A673 (cell line): ENCODE measurements at regions not wholly inside any gene's neighbourhood (a gene's known extent, or its start where the extent isn't known, plus 50 kb on each side); places are given as distances from the start of the nearest gene placed in this dataset.
"Not testable (repeated sequence)": the region's sequence is repeated elsewhere in the genome, so short reads cannot be mapped to it uniquely, and the experiment has no call there.

Source experiments
- EZH2 ChIP-seq: fragments of 200-600 bp; sonication (generic); IDR thresholded peaks from 2 replicates; pipeline ENCODE4 v1.6.1; 2017; ENCODE audit warnings: borderline replicate concordance, low read depth, mild to moderate bottlenecking, mixed read lengths, antibody characterized with exemption, low read length; ENCODE audit not compliant: poor library complexity, severe bottlenecking
- TF ChIP-seq, protein P1 (sequence below): fragments of 300-800, 200-600 bp; sonication (generic); conservative IDR thresholded peaks from 2 replicates; pipeline ENCODE4 v1.5.1; 2017; ENCODE audit warnings: low read depth, mild to moderate bottlenecking, antibody characterized with exemption, low read length, moderate library complexity, mixed read lengths

DNA sequence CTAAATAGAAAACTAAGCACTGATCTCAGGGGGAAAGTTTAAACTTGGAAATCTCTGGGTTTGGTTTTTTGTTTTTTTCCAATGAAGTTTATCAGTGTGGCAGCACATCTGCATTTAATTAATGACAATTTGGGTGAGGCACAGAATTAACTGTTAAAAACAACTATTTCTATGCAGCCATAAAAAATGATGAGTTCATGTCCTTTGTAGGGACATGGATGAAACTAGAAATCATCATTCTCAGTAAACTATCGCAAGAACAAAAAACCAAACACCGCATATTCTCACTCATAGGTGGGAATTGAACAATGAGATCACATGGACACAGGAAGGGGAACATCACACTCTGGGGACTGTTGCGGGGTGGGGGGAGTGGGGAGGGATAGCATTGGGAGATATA lies 98.0 kb downstream of the DAD1 start:
- TF ChIP-seq, protein P1, sequence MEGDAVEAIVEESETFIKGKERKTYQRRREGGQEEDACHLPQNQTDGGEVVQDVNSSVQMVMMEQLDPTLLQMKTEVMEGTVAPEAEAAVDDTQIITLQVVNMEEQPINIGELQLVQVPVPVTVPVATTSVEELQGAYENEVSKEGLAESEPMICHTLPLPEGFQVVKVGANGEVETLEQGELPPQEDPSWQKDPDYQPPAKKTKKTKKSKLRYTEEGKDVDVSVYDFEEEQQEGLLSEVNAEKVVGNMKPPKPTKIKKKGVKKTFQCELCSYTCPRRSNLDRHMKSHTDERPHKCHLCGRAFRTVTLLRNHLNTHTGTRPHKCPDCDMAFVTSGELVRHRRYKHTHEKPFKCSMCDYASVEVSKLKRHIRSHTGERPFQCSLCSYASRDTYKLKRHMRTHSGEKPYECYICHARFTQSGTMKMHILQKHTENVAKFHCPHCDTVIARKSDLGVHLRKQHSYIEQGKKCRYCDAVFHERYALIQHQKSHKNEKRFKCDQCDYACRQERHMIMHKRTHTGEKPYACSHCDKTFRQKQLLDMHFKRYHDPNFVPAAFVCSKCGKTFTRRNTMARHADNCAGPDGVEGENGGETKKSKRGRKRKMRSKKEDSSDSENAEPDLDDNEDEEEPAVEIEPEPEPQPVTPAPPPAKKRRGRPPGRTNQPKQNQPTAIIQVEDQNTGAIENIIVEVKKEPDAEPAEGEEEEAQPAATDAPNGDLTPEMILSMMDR: not testable (repeated sequence)
- not testable (repeated sequence) for TF ChIP-seq EZH2
